H1 (cell line): ENCODE measurements at regions not wholly inside any gene's neighbourhood (a gene's known extent, or its start where the extent isn't known, plus 50 kb on each side); places are given as distances from the start of the nearest gene placed in this dataset.

Source experiments
- CTCF ChIA-PET: fragments of 300-600 bp; sonication (Branson Sonifier 250); formaldehyde crosslinking; loops from one replicate; lab custom pipeline; 2021; ENCODE audit not compliant: partially characterized antibody; lab: Charles Lee
- POLR2A ChIA-PET: fragments of 300-600 bp; sonication (Branson Sonifier 250); formaldehyde crosslinking; loops from one replicate; lab custom pipeline; 2021; ENCODE audit warnings: inconsistent platforms; ENCODE audit not compliant: partially characterized antibody; lab: Charles Lee
- DNase-seq, 2 experiments: peaks; one replicate each; pipeline versions ENCODE4 v3.0.0 to v3.0.0-alpha.2; 2010 to 2022; ENCODE audit warnings: low spot score in 2 of 2, low read depth in 1 of 2, mixed read lengths in 1 of 2
- FAIRE-seq: peaks from 2 replicates; lab custom pipeline; 2011; peaks lifted over from hg19 to GRCh38; lab: Jason Lieb, UNC
- H2AFZ ChIP-seq: 2 replicates; pipeline ENCODE4 v1.8.1; 2012; ENCODE audit warnings: low read length, inconsistent platforms
- H2AK5ac ChIP-seq: 2 replicates; pipeline ENCODE4 v1.6.1; 2013; ENCODE audit warnings: low read depth, low read length
- H2BK120ac ChIP-seq: replicated peaks from 2 replicates; pipeline ENCODE3; 2013; ENCODE audit warnings: low read depth, low read length, inconsistent platforms
- H2BK12ac ChIP-seq: 2 replicates; pipeline ENCODE4 v1.6.1; 2013; ENCODE audit warnings: low read depth, low read length
- H2BK15ac ChIP-seq: 2 replicates; pipeline ENCODE4 v1.6.1; 2013; ENCODE audit warnings: low read length
- H2BK20ac ChIP-seq: 2 replicates; pipeline ENCODE4 v1.6.1; 2013; ENCODE audit warnings: low read length
- H2BK5ac ChIP-seq: 2 replicates; pipeline ENCODE4 v1.6.1; 2013; ENCODE audit warnings: low read depth, low read length
- H3K14ac ChIP-seq: 2 replicates; pipeline ENCODE4 v1.6.1; 2013; ENCODE audit warnings: inconsistent platforms; ENCODE audit not compliant: insufficient read length
- H3K18ac ChIP-seq: 2 replicates; pipeline ENCODE4 v1.6.1; 2013; ENCODE audit warnings: low read length; ENCODE audit errors: extremely low read depth
- H3K23ac ChIP-seq: 2 replicates; pipeline ENCODE4 v1.6.1; 2013; ENCODE audit warnings: inconsistent platforms; ENCODE audit not compliant: insufficient read length
- H3K23me2 ChIP-seq: 2 replicates; pipeline ENCODE4 v1.6.1; 2013; ENCODE audit warnings: low read depth, low read length
- H3K27ac ChIP-seq: 2 replicates; pipeline ENCODE4 v1.6.1; 2011; ENCODE audit warnings: low read depth, low read length, inconsistent platforms
- H3K27me3 ChIP-seq, 4 experiments: replicated peaks in 1 of 4; 1 replicate in 1 of 4; 2 replicates in 3 of 4; pipeline versions ENCODE4 v1.6.1 to v1.8.1; 2011 to 2013; ENCODE audit warnings: low read length in 3 of 4, mild to moderate bottlenecking in 3 of 4, inconsistent platforms in 2 of 4, mixed read lengths in 2 of 4, moderate library complexity in 1 of 4; ENCODE audit not compliant: control insufficient read depth in 3 of 4, insufficient read depth in 3 of 4; ENCODE audit errors: extremely low read depth in 1 of 4
- H3K36me3 ChIP-seq, 4 experiments: 2 replicates each; pipeline versions ENCODE4 v1.6.1 to v1.8.1; 2011 to 2013; ENCODE audit warnings: mild to moderate bottlenecking in 4 of 4, low read length in 3 of 4, moderate library complexity in 2 of 4, control low read depth in 1 of 4, inconsistent platforms in 1 of 4; ENCODE audit not compliant: insufficient read depth in 4 of 4, control insufficient read depth in 2 of 4
- H3K4ac ChIP-seq: replicated peaks from 2 replicates; pipeline ENCODE3; 2013; ENCODE audit warnings: low read length, low read depth, mixed read lengths, inconsistent platforms; ENCODE audit not compliant: insufficient read length
- H3K4me1 ChIP-seq, 4 experiments: replicated peaks in 1 of 4; 1 replicate in 1 of 4; 2 replicates in 3 of 4; pipeline versions ENCODE4 v1.6.1 to v1.8.1; 2011 to 2013; ENCODE audit warnings: low read length in 3 of 4, inconsistent platforms in 2 of 4, mixed read lengths in 1 of 4; ENCODE audit not compliant: insufficient read depth in 4 of 4, control insufficient read depth in 3 of 4
- H3K4me2 ChIP-seq, 2 experiments: 2 replicates each; pipeline versions ENCODE4 v1.6.1 to v1.8.1; 2011 to 2013; ENCODE audit warnings: low read depth in 2 of 2, low read length in 2 of 2, control low read depth in 1 of 2, inconsistent platforms in 1 of 2, mild to moderate bottlenecking in 1 of 2; ENCODE audit not compliant: insufficient read depth in 1 of 2
- H3K4me3 ChIP-seq, 4 experiments: fragments of 200-600, 300-600 bp in 1 of 4; sonication (generic), shearing (Covaris generic), sonication (Bioruptor Twin) in 1 of 4; 2 replicates each; pipeline versions ENCODE4 v1.5.1 to v1.8.1; 2011 to 2016; ENCODE audit warnings: low read length in 4 of 4, low read depth in 3 of 4, control low read depth in 2 of 4, inconsistent platforms in 2 of 4, mild to moderate bottlenecking in 2 of 4, mixed read lengths in 1 of 4, moderate library complexity in 1 of 4; ENCODE audit not compliant: insufficient read depth in 2 of 4; ENCODE audit errors: extremely low read depth in 1 of 4
- H3K56ac ChIP-seq: replicated peaks from 2 replicates; pipeline ENCODE3; 2013; ENCODE audit warnings: low read depth, mild to moderate bottlenecking, mixed read lengths, low read length, inconsistent platforms; ENCODE audit not compliant: insufficient read length
- H3K79me1 ChIP-seq: 2 replicates; pipeline ENCODE4 v1.6.1; 2013; ENCODE audit warnings: low read depth, low read length, control low read depth
- H3K79me2 ChIP-seq, 2 experiments: 2 replicates each; pipeline versions ENCODE4 v1.6.1 to v1.8.1; 2012 to 2013; ENCODE audit warnings: low read length in 2 of 2, mild to moderate bottlenecking in 2 of 2, inconsistent platforms in 1 of 2; ENCODE audit not compliant: insufficient read depth in 2 of 2, control insufficient read depth in 1 of 2
- H3K9ac ChIP-seq, 4 experiments: replicated peaks in 1 of 4; 1 replicate in 1 of 4; 2 replicates in 3 of 4; pipeline versions ENCODE4 v1.6.1 to v1.8.1; 2011 to 2013; ENCODE audit warnings: low read depth in 3 of 4, low read length in 3 of 4, control low read depth in 2 of 4, mild to moderate bottlenecking in 2 of 4, moderate library complexity in 2 of 4, inconsistent platforms in 1 of 4; ENCODE audit errors: extremely low read depth in 1 of 4
- H3K9me3 ChIP-seq, 2 experiments: 2 replicates each; pipeline versions ENCODE4 v1.6.1 to v1.8.1; 2012 to 2013; ENCODE audit warnings: mild to moderate bottlenecking in 2 of 2, moderate library complexity in 2 of 2, control low read depth in 1 of 2, inconsistent platforms in 1 of 2, low read depth in 1 of 2, low read length in 1 of 2, mixed read lengths in 1 of 2; ENCODE audit not compliant: insufficient read depth in 2 of 2
- H4K20me1 ChIP-seq, 2 experiments: replicated peaks in 1 of 2; 2 replicates each; pipeline versions ENCODE3 to v1.8.1; 2011 to 2013; ENCODE audit warnings: inconsistent platforms in 2 of 2, low read length in 2 of 2, mild to moderate bottlenecking in 1 of 2; ENCODE audit not compliant: insufficient read depth in 2 of 2, control insufficient read depth in 1 of 2
- H4K5ac ChIP-seq: 2 replicates; pipeline ENCODE4 v1.6.1; 2013; ENCODE audit warnings: low read length, low read depth, mixed read lengths, inconsistent platforms; ENCODE audit not compliant: insufficient read length
- H4K8ac ChIP-seq: 2 replicates; pipeline ENCODE4 v1.8.0; 2013; ENCODE audit warnings: mild to moderate bottlenecking, moderate library complexity, low read length, inconsistent platforms; ENCODE audit not compliant: insufficient read depth; ENCODE audit errors: extremely low read depth
- H4K91ac ChIP-seq: replicated peaks from 2 replicates; pipeline ENCODE3; 2013; ENCODE audit warnings: low read length, mixed read lengths, inconsistent platforms; ENCODE audit not compliant: insufficient read length
- ASH2L ChIP-seq: fragments of 200-600, 300-600 bp; sonication (generic); IDR thresholded peaks from one replicate; pipeline ENCODE4 v1.7.1; 2017; ENCODE audit warnings: low read length
- BCL11A ChIP-seq, 2 experiments: IDR thresholded peaks; one replicate each; pipeline ENCODE4 v1.6.1; 2011; ENCODE audit warnings: low read depth in 2 of 2, low read length in 2 of 2, mild to moderate bottlenecking in 2 of 2
- CEBPB ChIP-seq: IDR thresholded peaks from 2 replicates; pipeline ENCODE4 v1.6.1; 2012; ENCODE audit warnings: low read depth, low read length
- CHD2 ChIP-seq: IDR thresholded peaks from 2 replicates; pipeline ENCODE4 v1.6.1; 2012; ENCODE audit warnings: low read length, improper control_type of control experiment
- GTF2F1 ChIP-seq: IDR thresholded peaks from 2 replicates; pipeline ENCODE4 v1.6.1; 2012; ENCODE audit warnings: low read depth, low read length, improper control_type of control experiment, borderline replicate concordance
- HDAC6 ChIP-seq: IDR thresholded peaks from one replicate; pipeline ENCODE4 v1.7.1; 2012; ENCODE audit warnings: low read depth, mild to moderate bottlenecking, inconsistent platforms, low read length, moderate library complexity
- KDM1A ChIP-seq: fragments of 200-600, 300-600 bp; sonication (generic); IDR thresholded peaks from 2 replicates; pipeline ENCODE4 v1.7.1; 2016; ENCODE audit warnings: mild to moderate bottlenecking, low read length, borderline replicate concordance
- KDM4A ChIP-seq: IDR thresholded peaks from one replicate; pipeline ENCODE4 v1.7.1; 2012; ENCODE audit warnings: low read depth, mild to moderate bottlenecking, moderate library complexity, low read length, inconsistent platforms; ENCODE audit not compliant: severe bottlenecking
- KDM5A ChIP-seq: fragments of 200-600 bp; IDR thresholded peaks from 2 replicates; pipeline ENCODE4 v1.7.1; 2012; ENCODE audit warnings: mild to moderate bottlenecking, low read length, inconsistent platforms, mixed read lengths
- POLR2A ChIP-seq, 2 experiments: IDR thresholded peaks; 1 replicate in 1 of 2; 2 replicates in 1 of 2; pipeline ENCODE4 v1.6.1; 2011; ENCODE audit warnings: low read depth in 2 of 2, low read length in 2 of 2, mild to moderate bottlenecking in 2 of 2; ENCODE audit errors: control extremely low read depth in 1 of 2
- RFX5 ChIP-seq: IDR thresholded peaks from 2 replicates; pipeline ENCODE4 v1.6.1; 2011; ENCODE audit warnings: low read depth, low read length, improper control_type of control experiment, borderline replicate concordance
- SRF ChIP-seq: IDR thresholded peaks from 2 replicates; pipeline ENCODE4 v1.6.1; 2011; ENCODE audit warnings: mild to moderate bottlenecking, low read depth, low read length, moderate library complexity
- SUZ12 ChIP-seq: fragments of 200-600 bp; sonication (generic); IDR thresholded peaks from 2 replicates; pipeline ENCODE4 v1.6.1; 2012; ENCODE audit warnings: mild to moderate bottlenecking, inconsistent platforms, low read length, moderate library complexity, mixed read lengths
- USF2 ChIP-seq: IDR thresholded peaks from 2 replicates; pipeline ENCODE4 v1.6.1; 2011; ENCODE audit warnings: low read length, improper control_type of control experiment
- YY1 ChIP-seq: IDR thresholded peaks from 2 replicates; pipeline ENCODE4 v1.6.1; 2011; ENCODE audit warnings: low read depth, mild to moderate bottlenecking, low read length
- WGBS, 2 experiments: shearing (Covaris generic) in 1 of 2; methylation state at CpG; one replicate each; pipeline versions ENCODE4 v1.1.6 to v1.1.7; 2013 to 2015; ENCODE audit warnings: low lambda C conversion rate in 2 of 2, mixed read lengths in 2 of 2, inconsistent platforms in 1 of 2, low coverage in 1 of 2, missing lambda C conversion rate in 1 of 2; ENCODE audit not compliant: insufficient replicate concordance in 2 of 2, insufficient coverage in 1 of 2, insufficient read length in 1 of 2; ENCODE audit errors: extremely low coverage in 1 of 2, missing lambda C conversion rate in 1 of 2; 5-methylcytosine and 5-hydroxymethylcytosine counted together

GRCh38 chr12:46948936-46949545 lies 123.2 kb upstream of the SLC38A4 start:
- DNase-seq: no peak
- H3K27ac ChIP-seq: no peak overlapping the region
- H2BK120ac ChIP-seq: no peak overlapping the region
- H2AFZ ChIP-seq: no peak overlapping the region
- no peak overlapping the region for H2BK15ac ChIP-seq
- ChIA-PET POLR2A (no interaction called here), CTCF (interaction anchor here (0.5 to 0.7 kb wide), 3 partner anchors 10 to 18 kb away, joined by 3 read pairs; no protein-coding TSS in a partner anchor)
- H3K14ac ChIP-seq: no peak overlapping the region
- H3K4me2 ChIP-seq: no peak overlapping the region
- H4K91ac ChIP-seq: no peak overlapping the region
- no peaks in the 10 kb centered on the region for H3K79me1 ChIP-seq
- no peaks in the 10 kb centered on the region for H3K36me3 ChIP-seq
- H4K5ac ChIP-seq: no peak overlapping the region
- no peak overlapping the region for H2AK5ac ChIP-seq
- H2BK5ac ChIP-seq: no peak overlapping the region
- H3K23ac ChIP-seq: no peak overlapping the region
- H3K4ac ChIP-seq: no peak overlapping the region
- no peaks in the 10 kb centered on the region for H3K4me1 ChIP-seq
- no peak for FAIRE-seq
- no peaks in the 10 kb centered on the region for H4K20me1 ChIP-seq
- H3K23me2 ChIP-seq: no peaks in the 10 kb centered on the region
- no peak overlapping the region for H3K4me3 ChIP-seq
- no peak overlapping the region for H2BK12ac ChIP-seq
- no peaks in the 10 kb centered on the region for H3K9me3 ChIP-seq
- WGBS, 2 experiments: 80% methylated on average over 1 of the region's 1 CpG; no CpG with 5 or more reads in 1 of the 2 experiments
- no peak overlapping the region for H3K56ac ChIP-seq
- no peaks in the 10 kb centered on the region for H3K27me3 ChIP-seq
- no peaks in the 10 kb centered on the region for H3K79me2 ChIP-seq
- no peak overlapping the region for H3K9ac ChIP-seq
- H3K18ac ChIP-seq: no peak overlapping the region
- H2BK20ac ChIP-seq: no peak overlapping the region
- no peak overlapping the region for H4K8ac ChIP-seq
- no peak for TF ChIP-seq KDM4A
- no peak for TF ChIP-seq USF2
- no peak for TF ChIP-seq SRF
- no peak for TF ChIP-seq YY1
- no peak for TF ChIP-seq GTF2F1
- no peak for TF ChIP-seq CHD2
- TF ChIP-seq ASH2L: no peak
- TF ChIP-seq RFX5: no peak
- TF ChIP-seq SUZ12: no peak
- TF ChIP-seq KDM5A: no peak
- no peak for TF ChIP-seq POLR2A (IDR thresholded peaks at IDR 0.05; ENCODE audit: control extremely low read depth in 1 of 2, low read depth in 2 of 2, low read length in 2 of 2)
- no peak for TF ChIP-seq CEBPB
- TF ChIP-seq HDAC6: no peak
- no peak for TF ChIP-seq BCL11A (IDR thresholded peaks at IDR 0.05; ENCODE audit: low read depth in 2 of 2, low read length in 2 of 2)
- TF ChIP-seq KDM1A: no peak
